NCI-H187 treated with DMSO at 0.1 percent for 48 hours (cell line): ENCODE measurements at regions not wholly inside any gene's neighbourhood (a gene's known extent, or its start where the extent isn't known, plus 50 kb on each side); places are given as distances from the start of the nearest gene placed in this dataset.

Source experiments
- DNase-seq: peaks from one replicate; lab custom pipeline; 2025; lab: John Stamatoyannopoulos, UW

DNA sequence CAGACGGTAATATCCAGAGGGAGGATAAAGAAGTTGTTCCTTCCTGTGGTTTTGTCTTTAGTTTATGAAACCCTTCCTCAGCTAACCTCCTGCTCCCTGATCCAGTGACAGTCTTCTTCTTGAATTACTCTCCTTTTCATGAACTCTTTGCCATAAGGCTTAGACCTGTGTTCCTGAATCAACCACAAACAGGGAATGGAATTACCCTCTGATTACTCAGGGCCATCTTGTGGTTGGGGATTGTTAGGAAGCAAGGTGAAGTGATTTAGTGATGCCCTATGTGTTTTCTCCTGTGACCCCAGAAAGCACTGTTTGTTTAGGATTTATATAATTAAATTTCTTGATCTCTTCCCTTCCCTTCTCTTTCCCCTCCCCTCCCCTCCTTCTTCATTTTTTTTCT, 409.1 kb downstream of the TAF11L14 start:
- no peak for DNase-seq

DNA sequence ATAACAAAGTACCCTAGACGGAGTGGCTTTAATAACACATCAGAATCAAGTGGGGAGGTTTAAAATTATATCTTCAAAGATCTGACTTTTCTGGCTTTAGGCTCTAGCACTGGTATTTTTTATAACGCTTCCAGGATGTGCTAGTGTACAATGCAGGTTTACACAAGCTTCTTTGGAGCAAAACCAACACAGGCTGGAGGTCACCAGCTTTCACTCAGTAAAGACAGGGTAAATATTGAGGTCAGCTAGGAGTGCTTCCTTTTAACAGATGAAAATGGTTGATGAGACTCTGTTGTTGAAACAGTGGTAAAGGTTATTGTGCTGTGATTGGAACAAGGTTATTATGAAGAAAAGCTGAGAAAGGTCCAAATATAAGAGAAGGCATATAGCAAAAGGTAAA, 414.2 kb downstream of the TAF11L14 start:
- no peak for DNase-seq

DNA sequence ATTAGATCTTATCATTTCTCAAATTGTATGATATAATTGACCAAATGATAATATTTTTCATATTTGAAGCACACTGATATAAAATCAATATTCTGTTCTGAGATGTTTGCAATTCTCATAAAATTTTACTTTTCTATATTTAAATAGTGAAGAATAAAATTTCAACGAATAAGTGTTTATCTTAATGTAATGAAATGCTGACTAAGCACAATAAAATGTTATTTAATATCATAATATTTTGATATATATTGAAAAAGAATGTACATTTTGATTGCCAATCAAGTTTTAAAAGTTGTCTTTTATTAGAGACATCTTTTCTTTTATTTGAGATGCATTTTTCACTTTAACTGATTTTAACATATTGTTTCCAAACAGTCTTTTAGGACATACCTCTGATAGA, 416.1 kb downstream of the TAF11L14 start:
- no peak for DNase-seq

DNA sequence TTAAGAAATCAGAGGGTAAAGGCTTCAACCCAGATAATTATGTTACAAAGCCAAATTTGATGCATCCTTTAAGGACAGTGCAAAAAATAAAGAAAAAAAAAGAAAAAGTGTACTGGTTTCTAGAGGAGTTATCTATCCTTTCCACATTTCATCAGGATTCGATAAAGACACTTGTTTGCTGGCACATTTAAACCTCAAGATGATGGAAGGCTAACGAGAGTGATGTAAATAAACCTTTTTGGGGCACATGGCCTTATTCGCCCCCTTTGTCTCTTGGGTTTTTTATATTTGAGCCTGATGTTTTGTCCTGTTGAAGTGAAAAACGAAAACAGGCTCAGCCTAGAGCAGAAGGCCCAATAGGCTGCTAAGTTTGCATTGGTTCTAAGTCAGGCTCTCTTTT, 416.5 kb downstream of the TAF11L14 start:
- no peak for DNase-seq

DNA sequence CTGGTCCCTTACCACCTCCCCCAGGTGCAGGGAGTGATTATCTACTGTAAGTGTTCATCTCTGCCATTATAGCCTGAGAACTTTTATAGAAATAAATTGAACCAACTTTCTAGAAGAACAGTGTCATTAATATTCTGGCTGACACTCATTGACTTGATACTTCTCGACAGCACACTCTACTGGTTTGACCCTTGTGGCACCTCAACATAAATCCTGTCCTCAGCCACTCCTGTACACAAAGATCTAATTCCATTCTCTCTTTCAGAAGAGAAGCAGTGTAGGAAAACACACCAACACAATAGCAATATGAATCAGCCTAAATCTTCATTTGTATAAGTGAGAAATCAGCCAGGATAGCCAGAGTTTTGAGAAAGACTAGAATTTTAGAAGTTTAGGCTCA, 417.7 kb downstream of the TAF11L14 start:
- DNase-seq = no peak

DNA sequence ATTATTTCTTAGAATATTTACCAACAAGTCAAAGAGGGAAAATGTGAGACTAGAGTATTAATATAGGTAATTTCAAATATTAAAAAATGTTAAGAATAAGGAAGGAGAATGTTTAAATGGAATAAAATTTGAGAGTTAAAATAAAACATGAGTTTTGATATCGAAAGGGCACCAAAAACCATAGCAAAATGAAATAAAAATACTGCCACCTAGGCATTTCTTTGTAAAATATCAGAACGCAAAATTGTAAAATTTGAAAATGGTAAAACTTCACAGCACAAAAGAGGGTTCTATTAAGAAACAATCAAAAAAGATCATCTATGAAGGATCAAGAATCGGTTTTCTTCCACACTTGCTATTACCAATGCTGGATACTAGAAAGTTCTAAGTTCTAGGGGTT, 418.3 kb downstream of the TAF11L14 start:
- no peak for DNase-seq

DNA sequence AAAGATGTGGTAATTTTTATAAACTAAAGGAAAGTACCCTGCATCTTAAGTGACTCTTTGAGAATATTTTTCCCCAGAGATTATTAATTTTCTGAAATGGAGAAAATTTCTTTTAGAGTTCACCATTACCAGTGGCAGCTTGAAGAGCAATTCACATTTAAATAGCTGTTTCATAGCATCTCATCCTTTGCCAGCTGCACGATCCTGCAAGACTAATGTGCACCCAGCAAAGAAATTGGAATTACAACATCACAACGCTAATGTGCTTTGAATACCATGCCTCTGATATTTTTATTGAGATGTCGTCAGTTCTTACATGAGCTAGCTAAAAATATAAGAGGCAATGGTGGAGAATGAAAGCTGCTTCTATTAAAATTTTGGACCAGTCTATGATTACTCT, 423.5 kb downstream of the TAF11L14 start:
- DNase-seq = no peak

DNA sequence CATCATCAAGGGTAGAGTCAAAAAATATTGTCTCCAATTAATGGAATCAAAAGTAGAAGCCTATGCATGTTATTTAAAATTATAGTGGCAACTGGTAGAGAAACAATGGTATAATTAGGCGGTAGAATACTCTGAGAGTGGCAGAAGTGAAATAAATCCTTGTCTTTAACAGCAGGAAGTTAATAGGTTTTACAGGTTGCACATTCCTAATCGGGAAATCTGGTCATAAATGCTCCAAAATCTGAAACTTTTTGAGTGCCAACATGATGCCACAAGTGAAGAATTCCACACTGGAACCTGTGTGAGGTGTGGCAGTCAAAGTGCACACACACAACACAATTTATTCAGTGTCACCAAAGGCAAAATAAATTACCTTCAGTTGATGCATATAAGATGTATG, 433.4 kb downstream of the TAF11L14 start:
- no peak for DNase-seq

DNA sequence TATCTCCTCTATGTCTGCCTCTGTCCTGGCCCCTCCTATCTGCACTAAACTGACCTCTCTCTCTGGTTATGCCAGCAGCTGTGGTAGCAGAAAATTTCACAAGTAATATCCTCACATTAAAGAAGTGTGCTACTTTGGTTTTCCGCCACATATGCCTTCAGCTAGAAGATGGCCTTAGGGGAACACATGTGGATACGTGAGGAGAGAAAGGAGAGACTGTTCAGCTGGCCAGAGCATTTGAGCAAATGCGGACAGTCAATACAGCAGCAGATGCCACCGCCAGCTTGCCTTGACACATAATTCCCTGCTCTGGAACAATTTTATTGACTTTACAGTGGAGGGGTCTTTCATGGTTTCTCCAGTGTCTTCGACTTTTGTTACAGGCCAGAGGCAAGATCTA, 434.6 kb downstream of the TAF11L14 start:
- DNase-seq = no peak

DNA sequence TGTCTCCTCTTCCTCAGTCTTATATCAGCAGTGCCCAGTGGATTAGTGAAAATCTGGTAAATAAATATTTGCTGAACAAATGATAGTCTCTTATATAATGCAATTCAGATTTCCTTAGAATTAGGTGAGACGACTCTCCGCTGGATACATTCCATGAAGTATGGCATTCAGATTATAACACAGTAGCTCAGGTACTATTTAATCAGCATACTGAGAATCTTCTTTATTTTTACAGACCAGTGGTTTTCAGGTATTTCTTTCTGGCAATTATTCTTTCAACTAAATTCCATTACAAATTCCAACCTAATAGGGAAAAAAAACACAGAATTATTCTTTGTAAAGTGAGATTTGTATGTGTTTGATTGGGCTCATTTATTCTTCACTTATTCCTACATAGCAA, 435.5 kb downstream of the TAF11L14 start:
- DNase-seq = no peak

DNA sequence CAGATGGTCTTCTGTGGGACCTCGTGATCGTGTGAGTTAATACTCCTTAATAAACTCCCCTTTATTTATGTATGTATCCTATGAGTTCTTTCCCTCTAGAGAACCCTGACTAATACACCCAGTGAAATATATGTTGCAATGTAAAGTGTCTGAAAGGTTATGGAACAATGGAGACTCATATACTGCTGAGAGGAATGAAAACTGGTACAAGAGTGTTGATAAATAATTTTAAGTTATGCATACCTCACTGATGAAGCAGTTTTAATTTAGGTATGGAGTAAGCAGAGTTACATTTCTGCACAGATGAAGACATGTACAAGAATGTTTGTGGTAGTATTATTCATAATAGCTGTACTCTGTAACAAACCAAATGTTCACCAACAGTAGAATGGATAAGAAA, 438.3 kb downstream of the TAF11L14 start:
- no peak for DNase-seq

DNA sequence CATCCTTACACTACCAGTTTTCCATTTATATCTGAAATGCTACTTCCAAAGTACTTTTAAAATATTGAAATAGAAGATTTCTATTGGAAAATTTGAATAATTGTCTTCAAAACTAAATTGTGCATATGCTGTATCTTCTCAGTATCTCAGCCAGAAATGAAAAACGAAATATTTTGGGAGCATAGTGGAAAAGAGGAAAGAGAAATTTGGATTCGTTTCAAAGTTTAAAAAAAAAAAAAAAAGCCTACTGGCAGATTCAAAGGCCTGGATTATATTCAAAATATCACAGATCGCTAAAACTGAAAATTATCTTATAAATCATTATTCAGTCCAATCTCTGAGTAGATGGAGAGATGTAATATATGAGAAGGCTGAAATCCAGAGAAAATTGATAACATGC, 440.7 kb downstream of the TAF11L14 start:
- no peak for DNase-seq

DNA sequence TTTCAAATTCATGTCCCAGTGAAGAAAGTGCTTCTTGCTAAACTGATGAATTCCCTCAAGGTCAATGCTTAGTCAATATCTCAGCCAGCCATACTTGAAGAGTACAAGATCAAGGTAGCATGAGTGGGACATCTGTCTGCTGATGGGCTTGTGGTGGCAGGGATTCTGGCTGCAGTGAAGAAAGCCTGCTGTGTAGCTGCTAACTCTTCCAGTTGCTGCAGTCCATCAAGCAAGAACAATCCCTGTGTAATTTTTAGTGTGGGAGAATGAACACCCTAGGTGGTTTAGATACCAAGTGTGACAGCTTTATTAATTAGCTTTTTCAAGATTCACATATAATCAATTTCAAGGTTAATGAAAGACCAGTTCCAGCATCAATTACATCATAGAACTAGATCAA, 443.9 kb downstream of the TAF11L14 start:
- no peak for DNase-seq

DNA sequence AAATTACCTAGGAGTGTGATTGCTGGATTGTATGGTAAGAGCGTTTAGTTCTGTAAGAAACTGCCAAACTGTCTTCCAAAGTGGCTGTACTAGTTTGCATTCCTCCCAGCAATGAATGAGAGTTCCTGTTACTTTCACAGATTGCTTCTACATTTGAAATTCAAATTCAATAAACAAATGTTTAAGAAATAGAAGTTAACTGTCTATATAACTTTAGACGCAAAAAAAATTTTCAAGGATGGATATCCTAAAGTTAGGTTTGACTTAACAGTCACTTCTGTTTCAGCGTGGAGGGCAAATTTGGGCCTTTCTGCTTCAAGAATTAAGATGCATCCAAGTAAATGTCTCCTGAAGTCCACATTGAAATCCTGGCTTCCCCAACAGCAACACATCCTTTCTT, 445.6 kb downstream of the TAF11L14 start:
- no peak for DNase-seq

DNA sequence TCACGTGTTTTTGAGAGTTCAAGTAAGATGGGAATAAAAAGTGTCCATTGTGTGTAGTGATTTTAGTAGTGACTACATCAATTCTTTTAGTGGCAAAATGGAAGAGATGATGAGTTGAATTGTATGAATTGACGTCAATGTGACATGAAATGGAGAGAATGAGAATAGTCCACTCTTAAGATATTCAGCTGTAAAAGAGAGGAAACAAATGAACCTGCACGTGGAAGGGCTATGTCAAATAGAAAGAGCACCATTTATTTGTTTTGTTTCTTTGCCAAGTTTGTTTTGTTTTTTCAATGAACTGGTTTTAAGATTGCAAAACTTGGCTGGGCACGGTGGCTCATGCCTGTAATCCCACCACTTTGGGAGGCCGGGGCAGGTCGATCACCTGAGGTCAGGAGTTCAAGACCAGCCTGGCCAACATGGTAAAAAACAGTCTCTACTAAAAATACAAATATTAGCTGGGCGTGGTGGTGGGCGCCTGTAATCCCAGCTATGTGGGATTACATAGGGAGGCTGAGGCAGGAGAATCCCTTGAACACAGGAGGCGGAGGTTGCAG, 453.8 kb downstream of the TAF11L14 start:
- no peak for DNase-seq

DNA sequence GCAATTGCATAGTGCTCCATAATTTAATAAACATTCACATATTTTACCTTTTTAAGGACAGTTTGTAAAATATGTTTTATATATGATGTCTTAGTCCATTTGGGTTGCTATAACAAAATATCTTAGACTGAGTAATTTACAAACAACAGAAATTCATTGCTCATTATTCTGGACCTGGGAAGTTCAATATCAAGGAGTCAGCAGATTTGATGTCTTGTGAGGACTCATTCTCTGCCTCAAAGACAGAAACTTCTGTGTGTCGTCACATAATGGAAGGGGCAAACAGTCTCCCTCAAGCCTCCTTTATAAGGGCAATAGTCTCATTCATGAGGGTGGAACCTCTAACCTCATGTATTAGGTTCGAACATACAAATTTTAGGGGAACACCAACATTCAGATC, 455.9 kb downstream of the TAF11L14 start:
- no peak for DNase-seq

DNA sequence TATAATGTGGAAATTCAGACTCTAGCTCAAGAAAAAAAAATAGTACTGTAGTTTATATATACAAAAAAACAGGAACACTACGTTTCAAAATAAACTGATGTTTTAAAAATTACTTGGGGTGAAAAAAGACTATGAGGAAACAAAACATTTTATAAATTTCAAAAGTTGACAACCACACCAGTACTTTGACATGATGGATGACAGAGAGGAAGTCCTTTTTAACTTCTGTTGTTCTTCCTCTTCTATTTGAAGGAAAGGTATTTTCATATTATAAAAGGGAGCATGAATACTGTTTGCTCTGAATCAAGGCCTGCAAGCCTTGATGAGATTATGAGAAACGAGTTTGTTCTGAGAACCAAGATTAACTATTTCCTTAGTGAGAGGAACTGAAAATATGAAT, 456.9 kb downstream of the TAF11L14 start:
- DNase-seq = no peak

DNA sequence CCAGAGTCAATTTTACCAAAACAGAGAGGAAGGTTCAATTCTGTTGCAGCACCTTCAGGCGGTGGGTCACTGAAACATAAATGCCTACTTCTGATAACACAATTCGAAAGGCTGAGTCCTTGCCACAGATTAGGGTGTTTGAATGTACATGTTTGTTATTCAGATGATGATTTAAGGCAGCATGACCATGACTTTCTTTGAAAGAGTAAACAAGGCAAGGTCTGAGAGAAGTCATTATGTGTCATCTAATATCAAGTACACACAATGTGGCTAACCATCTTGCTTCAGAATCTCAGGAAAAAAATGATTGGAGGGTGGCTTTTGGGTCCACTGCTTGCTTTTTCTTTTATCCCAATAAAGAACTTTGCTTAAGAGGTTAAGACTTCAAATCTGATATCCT, 457.5 kb downstream of the TAF11L14 start:
- DNase-seq = no peak

DNA sequence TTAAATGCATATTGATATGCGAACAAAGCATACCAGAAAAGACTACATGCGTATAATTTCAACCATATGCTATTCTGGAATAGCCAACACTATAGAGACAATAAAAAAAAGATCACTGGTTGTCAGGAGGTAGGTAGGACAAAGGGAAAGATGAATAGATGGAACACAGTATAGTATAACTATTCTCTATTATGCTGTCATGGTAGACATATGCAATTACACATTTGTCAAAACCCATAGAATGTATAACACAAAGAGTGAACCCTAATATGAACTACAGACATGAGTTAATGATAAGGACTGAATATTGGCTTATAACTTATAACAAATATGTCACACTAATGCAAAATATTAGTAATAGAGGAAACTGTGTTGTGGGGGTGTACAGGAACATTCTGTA, 460.8 kb downstream of the TAF11L14 start:
- DNase-seq = no peak

DNA sequence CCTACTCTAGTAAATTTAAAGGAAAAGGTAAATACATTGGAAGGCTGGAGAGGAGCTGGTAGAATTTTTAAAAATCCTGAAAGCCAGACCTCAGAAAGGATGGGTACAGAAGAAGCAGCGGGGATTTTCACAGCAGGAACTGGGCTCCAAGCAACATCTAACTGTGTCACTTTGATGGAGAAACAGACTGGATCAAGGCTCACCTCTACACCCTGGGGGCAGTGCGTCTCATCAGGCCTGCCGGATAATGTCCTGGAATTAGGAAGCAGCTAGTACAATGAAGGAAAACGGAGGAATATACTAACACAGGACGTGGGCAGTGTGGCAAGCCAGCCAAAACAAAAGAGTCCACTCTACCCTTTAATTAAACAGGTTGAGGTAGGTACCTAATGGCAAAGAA, 463.6 kb downstream of the TAF11L14 start:
- no peak for DNase-seq

DNA sequence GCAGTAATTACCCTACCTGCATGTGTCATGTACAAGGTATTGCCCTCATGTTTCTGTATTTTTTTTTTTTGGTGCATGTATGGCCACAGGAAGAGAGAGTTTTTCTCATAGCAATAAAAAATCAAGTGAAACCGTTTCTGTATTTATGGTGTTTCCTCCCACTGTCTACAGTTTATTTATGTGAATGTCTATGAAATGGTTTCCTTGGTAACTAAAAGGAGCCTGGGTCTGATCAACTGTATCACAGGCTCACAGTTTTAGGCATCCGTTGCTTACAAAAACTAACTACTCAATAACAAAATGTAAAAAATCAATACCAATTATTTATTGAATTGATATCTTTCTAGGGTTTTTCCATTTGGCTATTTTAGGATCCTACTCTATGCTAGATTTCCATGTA, 464.4 kb downstream of the TAF11L14 start:
- no peak for DNase-seq

DNA sequence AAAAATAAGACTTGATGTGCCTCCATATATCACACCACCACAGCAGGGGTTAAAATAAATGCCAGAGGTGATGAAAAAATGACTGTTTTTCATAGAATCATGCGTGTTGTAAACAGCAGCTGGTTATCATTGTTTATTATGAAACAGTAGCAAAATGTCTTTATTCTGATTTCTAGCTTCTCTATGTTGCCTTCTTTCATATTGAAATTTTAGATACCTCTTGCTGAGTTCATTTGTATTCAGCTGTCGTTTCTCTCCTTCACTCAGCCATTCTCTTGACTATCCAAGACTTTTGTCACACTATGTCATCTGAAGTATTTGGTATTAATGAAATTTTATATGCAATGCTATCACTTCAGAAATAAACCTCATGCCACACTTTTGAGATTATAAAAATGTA, 465.0 kb downstream of the TAF11L14 start:
- no peak for DNase-seq

DNA sequence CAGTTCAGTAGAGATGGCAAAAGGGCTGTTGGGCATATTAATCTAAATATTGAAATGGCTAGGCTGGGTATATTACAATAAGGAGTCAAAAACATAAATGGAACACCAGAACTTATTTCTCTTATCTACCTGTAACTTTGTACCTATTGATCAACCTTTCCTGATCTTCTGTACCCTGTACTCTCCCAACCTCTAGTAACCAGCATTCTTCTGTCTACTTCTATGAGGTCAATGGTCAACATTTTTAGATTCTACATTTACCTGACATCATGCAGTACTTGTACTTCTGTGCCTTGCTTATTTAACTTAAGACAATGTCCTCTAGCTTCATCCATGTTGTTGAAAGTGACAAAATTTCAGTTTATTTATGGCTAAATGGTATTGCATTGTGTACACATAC, 467.3 kb downstream of the TAF11L14 start:
- no peak for DNase-seq

DNA sequence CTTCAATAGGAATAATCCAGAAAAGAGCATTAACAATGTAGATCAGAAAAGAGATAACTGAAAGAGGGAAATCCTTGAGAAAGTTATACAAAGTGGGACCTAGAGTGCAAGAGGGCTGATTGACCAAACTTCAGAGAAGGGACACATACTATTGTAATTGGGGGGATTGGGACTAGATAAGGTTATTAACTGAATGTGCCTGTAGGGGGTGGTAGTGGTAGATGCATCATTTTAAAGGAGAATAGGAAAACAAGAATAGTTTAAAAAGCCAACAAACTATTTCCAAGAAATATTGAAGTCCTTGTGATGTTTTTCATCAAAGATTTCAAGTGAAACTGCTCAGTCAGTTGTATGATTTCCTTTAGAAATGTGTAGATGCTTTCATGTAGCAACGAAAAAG, 468.5 kb downstream of the TAF11L14 start:
- DNase-seq = no peak

DNA sequence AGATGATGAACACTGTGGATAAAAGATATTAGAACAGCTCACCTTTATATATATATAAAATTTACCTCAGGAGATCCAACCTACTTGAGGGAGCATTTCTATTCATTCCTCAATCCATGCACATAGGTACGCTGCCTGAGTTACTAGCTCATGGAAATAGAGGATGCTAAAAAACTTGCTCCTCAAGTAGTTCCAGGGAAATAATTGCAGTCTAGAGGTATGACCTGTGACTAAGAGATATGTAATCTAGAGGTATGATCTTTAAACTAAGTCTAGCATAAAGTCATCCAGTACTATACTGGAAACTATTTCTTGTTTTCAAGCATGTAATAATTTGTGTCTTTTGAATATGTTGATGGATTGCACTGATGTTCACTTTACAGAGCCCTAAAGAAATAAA, 471.2 kb downstream of the TAF11L14 start:
- no peak for DNase-seq
